ENCODE measurements at regions not wholly inside any gene's neighbourhood (a gene's known extent, or its start where the extent isn't known, plus 50 kb on each side); places are given as distances from the start of the nearest gene placed in this dataset.

DNA sequence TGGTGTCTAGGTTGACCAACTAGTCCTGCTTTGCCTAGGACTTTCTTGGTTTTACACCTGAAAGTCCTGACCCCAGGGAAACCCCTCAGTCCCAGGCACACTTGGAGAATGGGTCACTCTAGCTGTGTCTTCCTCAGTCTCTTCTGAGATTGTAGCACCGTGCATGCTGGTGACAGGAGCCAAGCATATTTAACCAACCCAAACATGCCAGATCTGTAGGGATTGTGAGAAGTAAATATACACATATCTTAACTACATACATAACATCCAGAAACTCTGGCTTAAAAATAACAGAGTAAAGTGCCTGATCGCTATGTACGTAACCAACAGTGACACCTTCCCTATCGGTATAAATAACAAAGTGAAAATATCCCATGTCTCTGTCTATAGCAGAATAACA, 158.1 kb downstream of the HAPSTR1 start:
- no peak for TF ChIP-seq ZFX (IDR thresholded peaks at IDR 0.05)
- no peak overlapping the region for H3K27ac ChIP-seq

DNA sequence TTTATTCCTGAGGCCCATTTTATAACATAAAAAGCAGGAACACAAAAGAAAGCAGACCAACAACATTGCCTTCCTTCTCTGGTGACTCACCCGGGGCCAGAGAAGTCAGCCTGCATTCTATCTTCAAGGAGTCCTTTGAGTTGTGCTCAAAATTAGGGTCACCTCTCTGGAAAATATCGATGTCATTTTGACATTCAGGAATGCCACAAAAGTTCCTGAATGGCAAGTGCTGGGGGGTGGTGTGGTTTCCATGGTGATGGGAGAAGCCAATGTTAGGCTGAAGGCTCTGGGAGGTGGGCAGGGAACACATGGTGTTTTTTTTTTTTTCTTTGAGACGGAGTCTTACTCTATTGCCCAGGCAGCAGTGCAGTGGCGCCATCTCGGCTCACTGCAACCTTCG, 159.6 kb downstream of the HAPSTR1 start:
- no peak overlapping the region for H3K27ac ChIP-seq
- no peak for TF ChIP-seq ZFX (IDR thresholded peaks at IDR 0.05)
- TF ChIP-seq, protein P1, sequence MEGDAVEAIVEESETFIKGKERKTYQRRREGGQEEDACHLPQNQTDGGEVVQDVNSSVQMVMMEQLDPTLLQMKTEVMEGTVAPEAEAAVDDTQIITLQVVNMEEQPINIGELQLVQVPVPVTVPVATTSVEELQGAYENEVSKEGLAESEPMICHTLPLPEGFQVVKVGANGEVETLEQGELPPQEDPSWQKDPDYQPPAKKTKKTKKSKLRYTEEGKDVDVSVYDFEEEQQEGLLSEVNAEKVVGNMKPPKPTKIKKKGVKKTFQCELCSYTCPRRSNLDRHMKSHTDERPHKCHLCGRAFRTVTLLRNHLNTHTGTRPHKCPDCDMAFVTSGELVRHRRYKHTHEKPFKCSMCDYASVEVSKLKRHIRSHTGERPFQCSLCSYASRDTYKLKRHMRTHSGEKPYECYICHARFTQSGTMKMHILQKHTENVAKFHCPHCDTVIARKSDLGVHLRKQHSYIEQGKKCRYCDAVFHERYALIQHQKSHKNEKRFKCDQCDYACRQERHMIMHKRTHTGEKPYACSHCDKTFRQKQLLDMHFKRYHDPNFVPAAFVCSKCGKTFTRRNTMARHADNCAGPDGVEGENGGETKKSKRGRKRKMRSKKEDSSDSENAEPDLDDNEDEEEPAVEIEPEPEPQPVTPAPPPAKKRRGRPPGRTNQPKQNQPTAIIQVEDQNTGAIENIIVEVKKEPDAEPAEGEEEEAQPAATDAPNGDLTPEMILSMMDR (conservative IDR thresholded peaks at IDR 0.05), result no peak

DNA sequence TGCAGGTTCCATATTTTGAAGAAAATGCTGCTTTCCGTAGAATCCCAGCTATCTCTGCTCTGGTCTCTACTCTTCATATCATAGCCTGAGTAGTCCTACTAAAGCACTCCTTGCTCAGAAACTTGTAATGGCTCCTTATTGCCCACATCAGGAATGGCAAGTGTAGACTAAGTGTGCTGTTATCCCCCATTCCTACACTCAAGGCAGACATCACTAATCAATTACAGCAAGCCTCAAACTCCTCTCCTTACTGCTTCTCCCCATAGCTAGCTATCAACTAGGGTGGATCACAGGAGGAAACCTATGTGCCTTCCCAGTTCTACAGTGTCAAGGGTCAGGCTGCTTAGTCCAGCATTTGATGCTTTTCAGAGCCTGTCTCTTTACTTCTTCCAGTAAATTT, 163.4 kb downstream of the HAPSTR1 start:
- TF ChIP-seq, protein P1 (conservative IDR thresholded peaks at IDR 0.05), result no peak
- no peak for TF ChIP-seq ZFX (IDR thresholded peaks at IDR 0.05)
- H3K27ac ChIP-seq, result no peak overlapping the region

DNA sequence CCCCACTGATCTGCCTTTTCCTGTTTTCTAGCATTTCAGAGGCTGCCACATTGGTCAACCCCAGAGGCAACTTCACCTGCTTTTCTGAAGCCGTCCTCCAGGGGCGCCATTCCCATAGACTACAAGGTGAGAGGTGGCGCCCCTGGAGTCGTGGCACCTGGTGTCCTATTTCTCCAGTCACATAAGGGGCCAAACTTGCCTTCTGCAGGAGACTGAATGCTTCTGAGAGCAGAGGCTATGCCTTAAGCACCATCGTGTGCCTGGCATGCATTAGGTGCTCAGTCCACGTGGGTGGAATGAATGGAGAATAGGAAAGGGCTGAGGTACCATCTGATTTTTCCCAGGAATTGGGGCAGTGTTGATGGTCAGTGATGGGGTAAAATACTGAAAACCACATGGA, 164.8 kb downstream of the HAPSTR1 start:
- TF ChIP-seq ZFX (IDR thresholded peaks at IDR 0.05), result no peak
- TF ChIP-seq, protein P1 (conservative IDR thresholded peaks at IDR 0.05), result peak; percentile 89
- H3K27ac ChIP-seq, result no peak overlapping the region

DNA sequence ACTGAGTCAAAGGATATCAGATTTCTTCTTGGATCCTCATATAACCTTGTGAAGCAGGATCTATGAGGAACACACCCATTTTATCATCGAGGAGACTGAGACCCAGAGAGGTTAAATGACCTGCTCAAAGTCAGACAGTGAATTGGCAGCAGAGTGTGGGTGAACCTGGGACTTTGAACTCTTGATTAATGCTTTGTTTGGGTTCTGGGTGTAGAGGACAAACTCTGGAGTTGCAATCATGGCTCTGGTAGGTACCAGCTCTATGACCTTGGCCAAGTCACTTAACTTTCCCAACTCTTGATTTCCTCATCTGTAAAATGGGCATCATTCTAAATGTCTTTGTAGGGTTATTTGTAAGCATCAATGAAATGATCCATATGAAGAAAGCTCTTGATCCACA, 166.4 kb downstream of the HAPSTR1 start:
- no peak for TF ChIP-seq ZFX (IDR thresholded peaks at IDR 0.05)
- TF ChIP-seq, protein P1 (conservative IDR thresholded peaks at IDR 0.05), result no peak
- H3K27ac ChIP-seq, result no peak overlapping the region

DNA sequence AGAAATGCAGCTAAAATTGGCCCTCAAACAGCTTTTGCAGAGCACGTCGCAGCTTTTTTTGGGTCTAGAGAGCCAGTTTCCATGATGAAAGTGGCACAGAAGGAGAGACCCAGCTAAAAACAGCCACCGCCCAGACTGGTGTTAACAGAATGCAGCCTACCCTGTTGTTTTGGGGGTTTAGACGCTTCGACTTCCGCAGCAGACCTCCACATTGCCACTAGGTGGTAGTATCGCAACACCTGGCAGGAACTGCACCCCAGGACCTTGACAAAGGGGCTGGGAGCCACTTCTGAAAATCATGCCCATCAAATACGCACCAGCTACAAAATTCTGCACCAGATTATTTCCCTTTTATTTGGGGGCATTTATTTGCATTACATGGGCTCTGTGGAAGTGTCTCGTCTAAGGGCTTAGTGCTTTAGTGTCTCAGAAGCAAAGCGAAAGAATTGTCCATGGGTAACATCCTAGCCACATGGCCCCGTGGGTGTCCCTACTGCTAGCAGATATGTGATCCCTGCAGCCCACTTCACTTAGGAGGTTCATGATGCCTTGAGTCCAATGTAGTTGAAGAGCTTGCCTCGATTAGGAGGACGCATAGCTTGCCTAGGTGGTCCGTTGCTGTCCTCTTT, 167.1 kb downstream of the HAPSTR1 start:
- TF ChIP-seq, protein P1 (conservative IDR thresholded peaks at IDR 0.05), result peak; percentile 84
- no peak for TF ChIP-seq ZFX (IDR thresholded peaks at IDR 0.05)
- H3K27ac ChIP-seq, result no peak overlapping the region

DNA sequence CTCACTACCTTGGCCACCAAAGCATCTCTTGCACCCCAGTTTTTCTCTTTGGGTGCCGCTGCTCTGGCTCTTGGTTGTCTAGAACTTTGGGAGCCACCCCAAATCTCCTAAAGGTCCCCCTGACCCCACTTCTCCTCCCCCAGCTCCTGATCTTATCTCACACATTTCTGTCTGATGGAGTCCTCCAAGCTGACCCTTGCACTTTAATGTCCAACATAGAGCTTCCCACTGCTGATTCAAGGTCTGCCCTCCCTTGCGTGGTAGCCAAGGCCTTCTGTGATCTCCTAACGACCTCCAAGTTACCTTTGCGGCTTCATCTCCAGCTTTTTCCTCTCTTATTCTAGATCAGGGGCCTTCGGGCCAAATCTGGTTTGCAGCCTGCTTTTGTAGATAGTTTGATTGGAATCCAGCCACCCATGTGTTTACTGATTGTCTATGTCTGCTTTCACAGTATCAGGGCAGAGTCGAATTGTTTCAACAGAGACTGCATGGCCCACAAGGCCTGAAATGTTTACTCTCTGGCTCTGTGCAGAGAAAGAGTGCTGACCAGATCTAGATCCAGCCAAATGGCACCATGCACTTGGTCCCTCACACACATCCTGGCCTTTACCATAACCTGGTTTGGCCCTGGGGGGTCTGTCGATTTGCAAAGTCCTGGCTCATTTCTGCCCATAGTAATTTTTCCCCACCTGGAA, 168.6 kb downstream of the HAPSTR1 start:
- H3K27ac ChIP-seq, result no peak overlapping the region
- TF ChIP-seq, protein P1 (conservative IDR thresholded peaks at IDR 0.05), result no peak
- no peak for TF ChIP-seq ZFX (IDR thresholded peaks at IDR 0.05)

DNA sequence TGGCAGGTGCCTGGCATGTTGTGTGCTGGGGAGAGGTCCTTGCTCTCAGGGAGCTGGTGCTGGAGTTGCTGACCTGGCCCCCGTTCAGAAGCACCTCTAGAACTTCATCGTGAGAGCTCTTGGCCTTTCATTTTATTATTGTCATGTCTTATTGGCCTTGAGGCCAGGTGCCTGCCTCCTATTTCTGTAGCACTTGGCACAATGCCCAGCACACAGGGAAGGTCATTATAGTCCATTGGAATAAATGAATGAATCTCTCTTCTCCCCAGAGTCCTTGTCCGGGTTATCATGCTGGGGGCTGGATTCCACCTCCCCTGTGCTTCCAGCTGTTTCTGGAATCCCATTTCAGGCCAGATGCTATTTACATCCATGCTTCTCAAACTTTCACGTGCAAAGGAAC, 169.2 kb downstream of the HAPSTR1 start:
- H3K27ac ChIP-seq, result no peak overlapping the region
- TF ChIP-seq, protein P1 (conservative IDR thresholded peaks at IDR 0.05), result no peak
- no peak for TF ChIP-seq ZFX (IDR thresholded peaks at IDR 0.05)

Data from C4-2B (cell line).